GM12872 (cell line): ENCODE measurements at regions not wholly inside any gene's neighbourhood (a gene's known extent, or its start where the extent isn't known, plus 50 kb on each side); places are given as distances from the start of the nearest gene placed in this dataset.

ENCODE experiments used
- TF ChIP-seq, protein P1 (sequence below): IDR thresholded peaks from 3 replicates; pipeline ENCODE4 v1.5.1; 2011; ENCODE audit warnings: low read depth, mild to moderate bottlenecking, low read length, moderate library complexity; ENCODE audit not compliant: insufficient read depth

DNA sequence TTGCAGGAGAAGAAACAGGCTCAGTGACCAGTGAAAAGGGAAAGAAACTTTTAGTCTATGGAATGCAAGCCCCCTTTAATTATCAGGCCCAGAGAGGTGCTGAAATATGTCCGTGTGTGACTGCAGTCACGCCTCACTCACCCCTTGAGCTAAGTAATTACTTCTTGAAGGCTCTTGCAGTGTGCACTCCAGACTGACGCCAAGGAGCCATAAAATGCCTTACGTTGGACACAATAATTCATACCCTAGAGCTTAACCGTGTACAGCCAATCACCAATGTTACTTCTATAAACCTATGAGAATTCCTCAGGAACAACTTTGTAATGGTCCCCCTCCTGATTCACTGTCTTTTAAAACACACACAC lies 242.2 kb downstream of the SYK start:
- TF ChIP-seq, protein P1, sequence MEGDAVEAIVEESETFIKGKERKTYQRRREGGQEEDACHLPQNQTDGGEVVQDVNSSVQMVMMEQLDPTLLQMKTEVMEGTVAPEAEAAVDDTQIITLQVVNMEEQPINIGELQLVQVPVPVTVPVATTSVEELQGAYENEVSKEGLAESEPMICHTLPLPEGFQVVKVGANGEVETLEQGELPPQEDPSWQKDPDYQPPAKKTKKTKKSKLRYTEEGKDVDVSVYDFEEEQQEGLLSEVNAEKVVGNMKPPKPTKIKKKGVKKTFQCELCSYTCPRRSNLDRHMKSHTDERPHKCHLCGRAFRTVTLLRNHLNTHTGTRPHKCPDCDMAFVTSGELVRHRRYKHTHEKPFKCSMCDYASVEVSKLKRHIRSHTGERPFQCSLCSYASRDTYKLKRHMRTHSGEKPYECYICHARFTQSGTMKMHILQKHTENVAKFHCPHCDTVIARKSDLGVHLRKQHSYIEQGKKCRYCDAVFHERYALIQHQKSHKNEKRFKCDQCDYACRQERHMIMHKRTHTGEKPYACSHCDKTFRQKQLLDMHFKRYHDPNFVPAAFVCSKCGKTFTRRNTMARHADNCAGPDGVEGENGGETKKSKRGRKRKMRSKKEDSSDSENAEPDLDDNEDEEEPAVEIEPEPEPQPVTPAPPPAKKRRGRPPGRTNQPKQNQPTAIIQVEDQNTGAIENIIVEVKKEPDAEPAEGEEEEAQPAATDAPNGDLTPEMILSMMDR: no peak

DNA sequence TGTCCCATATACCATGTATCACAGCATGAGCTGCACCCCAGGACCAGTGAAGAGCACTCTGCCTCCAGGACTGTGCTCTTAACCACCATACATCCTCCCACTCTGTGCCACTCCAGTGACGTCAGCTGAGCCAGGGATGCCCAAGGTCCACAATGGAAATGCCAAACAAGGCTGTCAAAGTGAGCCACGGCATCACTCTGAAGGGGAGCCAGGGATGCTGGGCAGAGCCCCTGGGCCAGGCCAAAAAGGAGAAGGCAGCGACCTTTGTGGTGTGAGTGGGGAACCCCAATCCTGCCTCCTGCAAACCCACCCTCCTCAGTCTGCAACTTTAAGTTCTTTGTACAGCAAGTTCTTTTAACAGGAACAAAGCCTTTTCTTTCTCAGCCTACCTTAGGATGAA lies 242.7 kb downstream of the SYK start:
- TF ChIP-seq, protein P1: no peak

DNA sequence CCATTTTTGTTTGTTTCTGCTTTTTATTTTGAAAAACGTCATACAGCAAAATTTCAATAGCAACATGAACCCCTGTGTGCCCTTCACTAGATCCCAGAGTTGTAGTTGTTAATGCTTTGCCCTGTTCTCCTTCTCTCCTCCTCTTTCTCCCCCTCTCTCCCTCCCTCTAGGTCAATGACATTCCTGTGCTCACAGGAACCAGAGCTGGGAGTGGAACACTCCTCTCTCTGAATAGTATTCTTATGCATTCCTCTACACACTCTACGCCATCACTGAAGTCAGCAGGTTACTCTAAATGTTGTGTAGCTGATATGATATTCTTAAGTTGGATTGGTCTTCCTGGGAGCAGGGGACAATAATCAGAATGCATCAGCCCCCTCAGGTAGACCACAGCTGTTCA lies 243.4 kb downstream of the SYK start:
- TF ChIP-seq, protein P1: no peak

DNA sequence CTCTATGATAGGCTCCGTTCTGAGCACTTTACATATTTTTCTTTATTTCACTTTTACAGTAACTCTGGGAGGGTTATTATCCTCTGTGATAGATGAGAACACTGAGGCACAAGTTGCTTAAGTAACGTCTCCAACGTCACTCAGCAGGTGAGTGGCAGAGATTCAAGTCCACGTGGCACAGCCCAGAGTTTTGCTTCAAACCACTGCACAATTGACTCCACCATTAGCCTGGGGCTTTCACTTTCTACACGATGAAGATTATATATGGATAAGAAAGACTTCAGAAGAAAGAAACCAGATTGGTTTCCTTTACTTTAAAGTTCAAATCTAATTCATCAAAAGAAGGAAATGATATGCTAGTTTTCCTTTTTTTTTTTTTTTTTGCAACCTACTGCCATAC lies 245.9 kb downstream of the SYK start:
- TF ChIP-seq, protein P1: no peak

DNA sequence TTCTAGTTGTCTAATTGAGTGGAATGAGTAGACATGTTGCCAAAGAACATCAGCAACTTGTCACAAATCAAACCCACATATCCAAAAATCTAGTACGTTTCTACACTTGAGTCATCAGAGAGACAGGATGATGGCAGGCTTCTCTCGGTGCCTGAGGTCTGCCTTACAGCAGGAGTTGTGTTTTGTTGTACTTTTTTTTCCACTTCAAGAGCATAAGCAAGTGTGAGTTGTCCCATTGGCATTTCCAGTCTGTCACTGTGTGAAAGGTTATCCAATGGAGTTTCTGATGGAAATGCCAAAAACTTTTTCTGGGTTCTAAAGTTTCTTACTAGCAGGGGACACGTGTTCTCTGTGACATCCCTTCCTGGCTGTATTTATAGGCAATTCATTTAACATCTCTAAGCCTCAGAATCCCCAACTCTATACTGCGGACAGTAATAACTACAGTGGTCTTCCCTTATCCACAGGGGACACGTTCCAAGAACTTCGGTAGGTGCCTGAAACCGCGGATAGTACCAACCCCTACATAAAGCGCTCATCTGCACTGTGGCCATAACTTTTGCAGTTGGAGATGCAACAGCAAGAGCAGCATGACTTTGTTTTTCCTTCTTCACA lies 246.5 kb downstream of the SYK start:
- TF ChIP-seq, protein P1: no peak

DNA sequence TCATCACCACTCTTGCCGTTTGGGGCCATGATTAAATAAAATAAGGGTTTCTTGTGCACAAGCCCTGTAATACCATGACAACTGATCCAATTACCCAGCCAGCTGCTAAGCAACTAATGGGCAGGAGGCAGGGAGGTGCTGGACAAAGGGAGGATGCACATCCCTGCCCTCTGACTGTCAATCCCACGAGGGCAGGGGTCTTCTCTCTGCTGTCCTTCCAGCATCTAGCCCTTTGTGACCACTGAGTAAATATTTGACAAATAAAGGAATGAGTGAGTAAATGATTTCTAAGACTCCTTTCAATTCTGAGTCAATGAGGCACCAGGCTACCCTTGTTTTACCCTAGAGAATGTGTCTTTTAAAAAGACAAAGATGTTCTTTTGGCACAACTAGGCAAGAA lies 247.1 kb downstream of the SYK start:
- TF ChIP-seq, protein P1: no peak

DNA sequence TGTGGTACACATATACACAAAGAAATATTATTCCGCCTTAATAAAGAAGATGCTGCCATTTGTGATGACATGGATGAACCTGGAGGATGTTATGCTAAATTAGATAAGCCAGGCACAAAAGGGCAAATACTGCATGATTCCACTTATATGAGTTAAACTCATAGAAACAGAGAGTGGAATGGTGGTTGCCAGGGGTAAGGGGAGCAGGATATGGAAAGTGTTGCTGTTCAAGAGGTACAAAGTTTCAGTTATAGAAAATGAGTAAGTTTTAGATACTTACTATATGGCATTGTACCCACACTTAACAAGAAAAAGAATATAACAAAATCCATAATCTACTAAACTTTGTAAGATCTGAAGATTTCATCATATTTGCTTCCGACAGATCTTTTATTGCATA lies 252.2 kb downstream of the SYK start:
- TF ChIP-seq, protein P1: no peak

DNA sequence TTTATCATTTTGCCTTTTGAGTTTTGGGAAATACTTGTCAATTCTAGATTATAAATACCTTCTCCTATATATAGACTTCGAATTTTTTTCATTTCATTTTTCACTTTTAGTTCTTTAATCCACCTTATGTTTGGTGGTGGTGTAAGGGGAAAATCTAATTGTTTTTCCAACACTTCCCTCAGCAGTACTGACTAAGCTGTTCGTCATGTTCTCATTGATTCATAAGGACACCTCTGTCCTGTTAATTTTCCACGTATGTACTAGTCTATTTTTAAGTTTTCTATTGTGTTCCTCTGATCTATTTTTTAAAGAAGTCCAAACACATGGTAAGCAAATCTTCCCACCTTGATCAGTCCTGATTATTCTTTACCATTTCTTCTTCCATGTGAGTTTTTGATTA lies 254.2 kb downstream of the SYK start:
- TF ChIP-seq, protein P1: no peak
